H1 (cell line): ENCODE measurements at regions not wholly inside any gene's neighbourhood (a gene's known extent, or its start where the extent isn't known, plus 50 kb on each side); places are given as distances from the start of the nearest gene placed in this dataset.

Experiments used
- BACH1 ChIP-seq: IDR thresholded peaks from 2 replicates; pipeline ENCODE4 v1.6.1; 2012; ENCODE audit warnings: low read length, improper control_type of control experiment
- CEBPB ChIP-seq: IDR thresholded peaks from 2 replicates; pipeline ENCODE4 v1.6.1; 2012; ENCODE audit warnings: low read depth, low read length
- CHD1 ChIP-seq: IDR thresholded peaks from 2 replicates; pipeline ENCODE4 v1.6.1; 2012; ENCODE audit warnings: low read depth, low read length, improper control_type of control experiment
- CHD7 ChIP-seq: fragments of 300-600 bp; sonication (generic); IDR thresholded peaks from 2 replicates; pipeline ENCODE4 v1.7.1; 2012; ENCODE audit warnings: low read length, moderate library complexity, mild to moderate bottlenecking, inconsistent platforms; ENCODE audit not compliant: insufficient replicate concordance
- CREB1 ChIP-seq: IDR thresholded peaks from 2 replicates; pipeline ENCODE4 v1.6.1; 2012; ENCODE audit warnings: inconsistent platforms
- GABPA ChIP-seq: IDR thresholded peaks from 2 replicates; pipeline ENCODE4 v1.6.1; 2011; ENCODE audit warnings: mild to moderate bottlenecking, low read length, moderate library complexity, borderline replicate concordance; ENCODE audit not compliant: insufficient read depth
- JUND ChIP-seq: IDR thresholded peaks from 2 replicates; pipeline ENCODE4 v1.6.1; 2011; ENCODE audit warnings: mild to moderate bottlenecking, improper control_type of control experiment, low read length
- KDM4A ChIP-seq: IDR thresholded peaks from one replicate; pipeline ENCODE4 v1.7.1; 2012; ENCODE audit warnings: low read depth, mild to moderate bottlenecking, moderate library complexity, low read length, inconsistent platforms; ENCODE audit not compliant: severe bottlenecking
- RFX5 ChIP-seq: IDR thresholded peaks from 2 replicates; pipeline ENCODE4 v1.6.1; 2011; ENCODE audit warnings: low read depth, low read length, improper control_type of control experiment, borderline replicate concordance
- SIRT6 ChIP-seq: IDR thresholded peaks from one replicate; pipeline ENCODE4 v1.7.1; 2012; ENCODE audit warnings: low read length, inconsistent platforms
- SRF ChIP-seq: IDR thresholded peaks from 2 replicates; pipeline ENCODE4 v1.6.1; 2011; ENCODE audit warnings: mild to moderate bottlenecking, low read depth, low read length, moderate library complexity
- TCF12 ChIP-seq: IDR thresholded peaks from 2 replicates; pipeline ENCODE4 v1.6.1; 2011; ENCODE audit warnings: low read depth, mild to moderate bottlenecking, low read length
- ZNF274 ChIP-seq: IDR thresholded peaks from 2 replicates; pipeline ENCODE4 v1.7.0; 2012; ENCODE audit warnings: low read length, borderline replicate concordance; ENCODE audit errors: extremely low read depth

GRCh38 chr5:40399349-40399748 is 280.4 kb upstream of the PTGER4 start (continued):
- TF ChIP-seq CHD7 (no peak), BACH1 (no peak), SIRT6 (no peak), JUND (no peak), TCF12 (no peak), GABPA (no peak), ZNF274 (no peak), KDM4A (no peak), RFX5 (no peak), CREB1 (no peak), SRF (no peak), CHD1 (no peak), CEBPB (no peak)
